Transverse colon (tissue), 4 donors: ENCODE measurements at regions not wholly inside any gene's neighbourhood (a gene's known extent, or its start where the extent isn't known, plus 50 kb on each side); places are given as distances from the start of the nearest gene placed in this dataset.

Experiments used
- DNase-seq: peaks from one replicate; pipeline ENCODE4 v3.0.0-alpha.2; 2019
- H3K27ac ChIP-seq, 4 donors: fragments of 200-600 bp; sonication (generic); 2 replicates each; pipeline ENCODE4 v1.5.1; 2016 to 2018; ENCODE audit warnings: inconsistent platforms in 4 of 4
- H3K27me3 ChIP-seq: fragments of 200-600 bp; sonication (generic); 2 replicates; pipeline ENCODE4 v1.5.1; 2017; ENCODE audit warnings: inconsistent platforms
- H3K36me3 ChIP-seq, 4 donors: fragments of 200-600 bp; sonication (generic); 2 replicates each; pipeline ENCODE4 v1.5.1; 2017 to 2019; ENCODE audit warnings: inconsistent platforms in 4 of 4
- H3K4me1 ChIP-seq, 4 donors: fragments of 200-600 bp; sonication (generic); 2 replicates each; pipeline ENCODE4 v1.5.1; 2017 to 2020; ENCODE audit warnings: inconsistent platforms in 4 of 4
- H3K4me3 ChIP-seq, 4 donors: fragments of 200-600 bp; sonication (generic); 1 replicate in 1 of 4; 2 replicates in 3 of 4; pipeline versions ENCODE4 v1.5.1 to v1.6.1; 2017 to 2019; ENCODE audit warnings: inconsistent platforms in 4 of 4
- H3K9me3 ChIP-seq, 2 donors: fragments of 200-600 bp; sonication (generic); 2 replicates each; pipeline ENCODE4 v1.5.1; 2017 to 2019; ENCODE audit warnings: inconsistent platforms in 2 of 2
- EP300 ChIP-seq: sonication (generic); formaldehyde crosslinking; IDR thresholded peaks from one replicate; pipeline ENCODE4 v1.6.1; 2017; ENCODE audit warnings: antibody characterized with exemption, low read depth
- POLR2A ChIP-seq: fragments of 450-650 bp; IDR thresholded peaks from one replicate; pipeline ENCODE4 v1.6.1; 2016; ENCODE audit warnings: antibody characterized with exemption, mild to moderate bottlenecking, moderate library complexity
- POLR2AphosphoS5 ChIP-seq, 3 donors: sonication (generic); formaldehyde crosslinking; IDR thresholded peaks; one replicate each; pipeline ENCODE4 v1.6.1; 2016; ENCODE audit warnings: antibody characterized with exemption in 3 of 3
- WGBS, 2 donors: methylation state at CpG; one replicate each; pipeline ENCODE4 v1.1.5; 2018; ENCODE audit warnings: low coverage in 1 of 2; 5-methylcytosine and 5-hydroxymethylcytosine counted together
- in situ Hi-C, 4 donors: fragments of 200-750 bp; cut with MboI; loops; one replicate each; pipeline versions ENCODE4 v1.15.0 to v1.15.1; 2017; ENCODE audit warnings: low sequenced_read_pairs in 3 of 4, low pct_ligation_motif_present in 1 of 4, low pct_unique_long_range_greater_than_20kb in 1 of 4
- intact Hi-C: fragments of 100-400 bp; cut with DNase I; formaldehyde crosslinking; loops from one replicate; pipeline ENCODE4 v1.15.1; 2023; ENCODE audit warnings: low total_unique reads
- TF ChIP-seq, protein P1 (sequence below), 5 experiments: fragments of 200-600 bp in 3 of 5; fragments of 450-650 bp in 2 of 5; sonication (generic) in 3 of 5; IDR thresholded peaks; 1 replicate in 2 of 5; 2 replicates in 3 of 5; pipeline ENCODE4 v1.5.1; 2016 to 2017; ENCODE audit warnings: antibody characterized with exemption in 5 of 5, inconsistent platforms in 3 of 5, mild to moderate bottlenecking in 2 of 5, moderate library complexity in 1 of 5

DNA sequence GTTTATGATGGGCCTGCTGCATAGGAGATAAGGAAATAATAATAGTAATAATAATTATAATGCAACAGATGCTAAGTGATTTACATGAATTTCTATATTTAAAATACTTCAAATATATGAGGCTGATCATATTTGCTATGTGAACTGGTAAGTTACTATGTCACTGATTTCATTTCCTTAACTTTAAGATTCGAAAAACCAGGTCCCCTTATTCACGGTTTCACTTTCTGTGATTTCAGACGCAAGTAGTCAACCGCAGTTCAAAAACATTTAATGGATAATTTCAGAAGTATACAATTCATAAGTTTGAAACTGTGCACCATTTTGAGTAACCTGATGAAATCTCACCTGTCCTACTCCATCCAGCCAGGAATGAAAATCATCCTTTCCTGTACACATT lies 1697.1 kb upstream of the LRRTM1 start:
- no peaks in the 10 kb centered on the region for H3K4me1 ChIP-seq
- H3K36me3 ChIP-seq, result no peaks in the 10 kb centered on the region
- TF ChIP-seq EP300 (no peak), POLR2AphosphoS5 (IDR thresholded peaks at IDR 0.05) (no peak), POLR2A (no peak)
- TF ChIP-seq, protein P1, sequence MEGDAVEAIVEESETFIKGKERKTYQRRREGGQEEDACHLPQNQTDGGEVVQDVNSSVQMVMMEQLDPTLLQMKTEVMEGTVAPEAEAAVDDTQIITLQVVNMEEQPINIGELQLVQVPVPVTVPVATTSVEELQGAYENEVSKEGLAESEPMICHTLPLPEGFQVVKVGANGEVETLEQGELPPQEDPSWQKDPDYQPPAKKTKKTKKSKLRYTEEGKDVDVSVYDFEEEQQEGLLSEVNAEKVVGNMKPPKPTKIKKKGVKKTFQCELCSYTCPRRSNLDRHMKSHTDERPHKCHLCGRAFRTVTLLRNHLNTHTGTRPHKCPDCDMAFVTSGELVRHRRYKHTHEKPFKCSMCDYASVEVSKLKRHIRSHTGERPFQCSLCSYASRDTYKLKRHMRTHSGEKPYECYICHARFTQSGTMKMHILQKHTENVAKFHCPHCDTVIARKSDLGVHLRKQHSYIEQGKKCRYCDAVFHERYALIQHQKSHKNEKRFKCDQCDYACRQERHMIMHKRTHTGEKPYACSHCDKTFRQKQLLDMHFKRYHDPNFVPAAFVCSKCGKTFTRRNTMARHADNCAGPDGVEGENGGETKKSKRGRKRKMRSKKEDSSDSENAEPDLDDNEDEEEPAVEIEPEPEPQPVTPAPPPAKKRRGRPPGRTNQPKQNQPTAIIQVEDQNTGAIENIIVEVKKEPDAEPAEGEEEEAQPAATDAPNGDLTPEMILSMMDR (IDR thresholded peaks at IDR 0.05), result no peak
- H3K9me3 ChIP-seq, result no peaks in the 10 kb centered on the region
- H3K4me3 ChIP-seq, result no peak overlapping the region
- no peak for DNase-seq
- no peaks in the 10 kb centered on the region for H3K27me3 ChIP-seq
- in situ Hi-C loops (no loop called here), intact Hi-C loops (no loop called here)
- WGBS, 2 donors, result 78 to 95% methylated on average over 4 of the region's 4 CpGs
- H3K27ac ChIP-seq, result no peak overlapping the region

DNA sequence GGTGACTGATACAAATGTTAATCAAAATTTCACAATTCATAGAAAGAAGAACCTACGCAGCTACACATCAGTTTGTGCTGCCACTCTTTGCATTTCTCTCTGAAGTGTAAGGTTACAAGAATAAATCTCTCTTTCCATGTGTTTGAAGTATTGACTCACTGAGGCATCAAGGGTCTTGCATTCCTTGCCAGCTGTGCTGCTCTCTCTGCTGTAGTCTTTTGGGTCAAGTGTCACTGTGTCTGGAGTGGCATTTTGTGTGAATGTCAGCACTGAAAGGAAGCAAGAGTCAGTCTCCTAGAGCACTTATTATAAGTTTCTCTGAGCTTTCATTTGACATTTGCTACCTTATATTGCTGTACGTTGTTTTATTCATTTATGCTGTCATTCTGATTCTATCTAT lies 1696.1 kb upstream of the LRRTM1 start:
- DNase-seq, result no peak
- Histone ChIP-seq H3K9me3 (no peaks in the 10 kb centered on the region), H3K27me3 (no peaks in the 10 kb centered on the region), H3K36me3 (no peaks in the 10 kb centered on the region), H3K27ac (no peak overlapping the region), H3K4me3 (no peak overlapping the region), H3K4me1 (no peaks in the 10 kb centered on the region)
- intact Hi-C loops (no loop called here), in situ Hi-C loops (no loop called here)
- WGBS, 2 donors, result 77 to 86% methylated on average over 2 of the region's 2 CpGs
- TF ChIP-seq, protein P1 (IDR thresholded peaks at IDR 0.05), result no peak
- TF ChIP-seq POLR2AphosphoS5 (IDR thresholded peaks at IDR 0.05) (no peak), EP300 (no peak), POLR2A (no peak)

DNA sequence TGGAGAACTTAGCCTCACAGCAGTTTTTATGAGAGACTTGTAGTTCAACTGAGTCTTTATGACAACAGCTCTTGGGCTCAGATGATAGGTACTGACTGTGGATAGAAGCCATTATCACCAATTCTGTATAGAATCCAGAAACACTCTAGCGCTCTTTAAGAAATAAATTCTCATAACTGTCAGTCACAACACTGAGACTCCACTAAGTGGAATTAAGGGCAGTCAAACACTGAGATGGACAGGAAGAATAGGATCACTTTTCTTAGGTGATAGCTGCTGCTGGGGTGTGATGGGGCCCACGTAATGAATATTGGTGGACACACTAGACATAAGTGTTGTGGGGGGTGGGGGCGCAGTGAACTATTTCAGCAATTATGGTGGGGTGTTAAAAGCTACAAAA lies 1691.8 kb upstream of the LRRTM1 start:
- intact Hi-C loops, result no loop called here
- 77 to 87% methylated on average over 3 of the region's 3 CpGs for WGBS, 2 donors

DNA sequence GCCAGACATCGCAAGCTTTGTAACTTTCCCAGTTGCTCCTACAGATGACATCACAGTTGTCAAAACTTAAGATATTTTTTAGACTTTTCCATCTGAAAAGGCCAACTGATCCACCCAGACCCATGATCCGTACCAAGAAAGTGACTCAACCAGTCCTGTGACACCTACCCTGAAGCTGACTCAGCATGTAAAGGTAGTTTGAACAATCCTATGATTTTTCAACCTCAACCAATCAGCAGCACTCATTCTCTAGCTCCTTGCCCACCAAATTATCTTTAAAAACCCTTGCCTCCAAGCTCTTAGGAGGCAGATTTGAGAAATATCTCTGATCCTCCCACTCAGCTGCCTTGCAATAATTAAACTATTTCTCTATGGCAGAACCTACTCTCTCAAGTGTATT lies 1686.7 kb upstream of the LRRTM1 start:
- 78 to 100% methylated on average over 1 to 2 of the region's 2 CpGs for WGBS, 2 donors
- TF ChIP-seq POLR2A (no peak), POLR2AphosphoS5 (IDR thresholded peaks at IDR 0.05) (no peak)
- no peak overlapping the region for H3K27ac ChIP-seq
- H3K36me3 ChIP-seq, result no peaks in the 10 kb centered on the region
- peaks cover 0 to 4% of the 10 kb centered on the region in 2 donors for H3K9me3 ChIP-seq
- no peaks in the 10 kb centered on the region for H3K27me3 ChIP-seq
- no peak for DNase-seq
- in situ Hi-C loops (no loop called here), intact Hi-C loops (no loop called here)
- no peak overlapping the region for H3K4me3 ChIP-seq
- H3K4me1 ChIP-seq, result no peaks in the 10 kb centered on the region

More for the DNA sequence above, 1691.8 kb upstream of the LRRTM1 start:
- TF ChIP-seq EP300, result no peak
- Histone ChIP-seq H3K4me3 (no peak overlapping the region), H3K9me3 (no peaks in the 10 kb centered on the region), H3K4me1 (no peaks in the 10 kb centered on the region), H3K27ac (no peak overlapping the region), H3K36me3 (no peaks in the 10 kb centered on the region), H3K27me3 (no peaks in the 10 kb centered on the region)
- in situ Hi-C loops, result no loop called here
- DNase-seq, result no peak

DNA sequence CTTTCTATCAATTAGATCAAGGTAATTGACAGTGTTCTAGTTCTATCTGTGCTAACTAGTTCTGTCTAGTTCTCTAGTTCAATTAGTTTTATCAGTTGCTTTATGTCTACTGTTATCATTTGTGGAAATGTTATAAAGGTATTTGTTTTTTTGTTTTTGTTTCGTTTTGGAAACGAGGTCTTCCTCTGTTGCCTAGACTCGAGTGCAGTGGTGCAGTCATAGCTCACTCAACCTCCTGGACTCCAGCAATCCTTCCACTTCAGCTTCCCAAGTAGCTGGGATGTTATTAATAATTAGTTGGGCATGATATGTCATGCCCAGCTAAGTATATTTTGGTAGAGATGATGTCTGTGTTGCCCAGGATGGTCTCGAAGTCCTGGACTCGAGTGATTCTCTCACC lies 1682.8 kb upstream of the LRRTM1 start:
- intact Hi-C loops, result no loop called here
- DNase-seq, result no peak
- H3K27me3 ChIP-seq, result no peaks in the 10 kb centered on the region
- TF ChIP-seq EP300 (no peak), POLR2A (no peak), POLR2AphosphoS5 (IDR thresholded peaks at IDR 0.05) (no peak)
- TF ChIP-seq, protein P1 (IDR thresholded peaks at IDR 0.05), result no peak
- no peaks in the 10 kb centered on the region for H3K4me1 ChIP-seq
- H3K27ac ChIP-seq, result no peak overlapping the region
- H3K4me3 ChIP-seq, result no peak overlapping the region
- no peaks in the 10 kb centered on the region for H3K36me3 ChIP-seq
- H3K9me3 ChIP-seq, result peaks cover 0 to 4% of the 10 kb centered on the region in 2 donors
- WGBS, 2 donors, result 69 to 81% methylated on average over 3 to 5 of the region's 5 CpGs
- in situ Hi-C loops, result no loop called here
